H1 (cell line): ENCODE measurements at regions not wholly inside any gene's neighbourhood (a gene's known extent, or its start where the extent isn't known, plus 50 kb on each side); places are given as distances from the start of the nearest gene placed in this dataset.

Source experiments
- CTCF ChIA-PET: fragments of 300-600 bp; sonication (Branson Sonifier 250); formaldehyde crosslinking; loops from one replicate; lab custom pipeline; 2021; ENCODE audit not compliant: partially characterized antibody; lab: Charles Lee
- POLR2A ChIA-PET: fragments of 300-600 bp; sonication (Branson Sonifier 250); formaldehyde crosslinking; loops from one replicate; lab custom pipeline; 2021; ENCODE audit warnings: inconsistent platforms; ENCODE audit not compliant: partially characterized antibody; lab: Charles Lee
- DNase-seq, 2 experiments: peaks; one replicate each; pipeline versions ENCODE4 v3.0.0 to v3.0.0-alpha.2; 2010 to 2022; ENCODE audit warnings: low spot score in 2 of 2, low read depth in 1 of 2, mixed read lengths in 1 of 2
- FAIRE-seq: peaks from 2 replicates; lab custom pipeline; 2011; peaks lifted over from hg19 to GRCh38; lab: Jason Lieb, UNC
- H2AFZ ChIP-seq: 2 replicates; pipeline ENCODE4 v1.8.1; 2012; ENCODE audit warnings: low read length, inconsistent platforms
- H2AK5ac ChIP-seq: 2 replicates; pipeline ENCODE4 v1.6.1; 2013; ENCODE audit warnings: low read depth, low read length
- H2BK120ac ChIP-seq: replicated peaks from 2 replicates; pipeline ENCODE3; 2013; ENCODE audit warnings: low read depth, low read length, inconsistent platforms
- H2BK12ac ChIP-seq: 2 replicates; pipeline ENCODE4 v1.6.1; 2013; ENCODE audit warnings: low read depth, low read length
- H2BK15ac ChIP-seq: 2 replicates; pipeline ENCODE4 v1.6.1; 2013; ENCODE audit warnings: low read length
- H2BK20ac ChIP-seq: 2 replicates; pipeline ENCODE4 v1.6.1; 2013; ENCODE audit warnings: low read length
- H2BK5ac ChIP-seq: 2 replicates; pipeline ENCODE4 v1.6.1; 2013; ENCODE audit warnings: low read depth, low read length
- H3K14ac ChIP-seq: 2 replicates; pipeline ENCODE4 v1.6.1; 2013; ENCODE audit warnings: inconsistent platforms; ENCODE audit not compliant: insufficient read length
- H3K18ac ChIP-seq: 2 replicates; pipeline ENCODE4 v1.6.1; 2013; ENCODE audit warnings: low read length; ENCODE audit errors: extremely low read depth
- H3K23ac ChIP-seq: 2 replicates; pipeline ENCODE4 v1.6.1; 2013; ENCODE audit warnings: inconsistent platforms; ENCODE audit not compliant: insufficient read length
- H3K23me2 ChIP-seq: 2 replicates; pipeline ENCODE4 v1.6.1; 2013; ENCODE audit warnings: low read depth, low read length
- H3K27ac ChIP-seq: 2 replicates; pipeline ENCODE4 v1.6.1; 2011; ENCODE audit warnings: low read depth, low read length, inconsistent platforms
- H3K27me3 ChIP-seq, 4 experiments: replicated peaks in 1 of 4; 1 replicate in 1 of 4; 2 replicates in 3 of 4; pipeline versions ENCODE4 v1.6.1 to v1.8.1; 2011 to 2013; ENCODE audit warnings: low read length in 3 of 4, mild to moderate bottlenecking in 3 of 4, inconsistent platforms in 2 of 4, mixed read lengths in 2 of 4, moderate library complexity in 1 of 4; ENCODE audit not compliant: control insufficient read depth in 3 of 4, insufficient read depth in 3 of 4; ENCODE audit errors: extremely low read depth in 1 of 4
- H3K36me3 ChIP-seq, 4 experiments: 2 replicates each; pipeline versions ENCODE4 v1.6.1 to v1.8.1; 2011 to 2013; ENCODE audit warnings: mild to moderate bottlenecking in 4 of 4, low read length in 3 of 4, moderate library complexity in 2 of 4, control low read depth in 1 of 4, inconsistent platforms in 1 of 4; ENCODE audit not compliant: insufficient read depth in 4 of 4, control insufficient read depth in 2 of 4
- H3K4ac ChIP-seq: replicated peaks from 2 replicates; pipeline ENCODE3; 2013; ENCODE audit warnings: low read length, low read depth, mixed read lengths, inconsistent platforms; ENCODE audit not compliant: insufficient read length
- H3K4me1 ChIP-seq, 4 experiments: replicated peaks in 1 of 4; 1 replicate in 1 of 4; 2 replicates in 3 of 4; pipeline versions ENCODE4 v1.6.1 to v1.8.1; 2011 to 2013; ENCODE audit warnings: low read length in 3 of 4, inconsistent platforms in 2 of 4, mixed read lengths in 1 of 4; ENCODE audit not compliant: insufficient read depth in 4 of 4, control insufficient read depth in 3 of 4
- H3K4me2 ChIP-seq, 2 experiments: 2 replicates each; pipeline versions ENCODE4 v1.6.1 to v1.8.1; 2011 to 2013; ENCODE audit warnings: low read depth in 2 of 2, low read length in 2 of 2, control low read depth in 1 of 2, inconsistent platforms in 1 of 2, mild to moderate bottlenecking in 1 of 2; ENCODE audit not compliant: insufficient read depth in 1 of 2
- H3K4me3 ChIP-seq, 4 experiments: fragments of 200-600, 300-600 bp in 1 of 4; sonication (generic), shearing (Covaris generic), sonication (Bioruptor Twin) in 1 of 4; 2 replicates each; pipeline versions ENCODE4 v1.5.1 to v1.8.1; 2011 to 2016; ENCODE audit warnings: low read length in 4 of 4, low read depth in 3 of 4, control low read depth in 2 of 4, inconsistent platforms in 2 of 4, mild to moderate bottlenecking in 2 of 4, mixed read lengths in 1 of 4, moderate library complexity in 1 of 4; ENCODE audit not compliant: insufficient read depth in 2 of 4; ENCODE audit errors: extremely low read depth in 1 of 4
- H3K56ac ChIP-seq: replicated peaks from 2 replicates; pipeline ENCODE3; 2013; ENCODE audit warnings: low read depth, mild to moderate bottlenecking, mixed read lengths, low read length, inconsistent platforms; ENCODE audit not compliant: insufficient read length
- H3K79me1 ChIP-seq: 2 replicates; pipeline ENCODE4 v1.6.1; 2013; ENCODE audit warnings: low read depth, low read length, control low read depth
- H3K79me2 ChIP-seq, 2 experiments: 2 replicates each; pipeline versions ENCODE4 v1.6.1 to v1.8.1; 2012 to 2013; ENCODE audit warnings: low read length in 2 of 2, mild to moderate bottlenecking in 2 of 2, inconsistent platforms in 1 of 2; ENCODE audit not compliant: insufficient read depth in 2 of 2, control insufficient read depth in 1 of 2
- H3K9ac ChIP-seq, 4 experiments: replicated peaks in 1 of 4; 1 replicate in 1 of 4; 2 replicates in 3 of 4; pipeline versions ENCODE4 v1.6.1 to v1.8.1; 2011 to 2013; ENCODE audit warnings: low read depth in 3 of 4, low read length in 3 of 4, control low read depth in 2 of 4, mild to moderate bottlenecking in 2 of 4, moderate library complexity in 2 of 4, inconsistent platforms in 1 of 4; ENCODE audit errors: extremely low read depth in 1 of 4
- H3K9me3 ChIP-seq, 2 experiments: 2 replicates each; pipeline versions ENCODE4 v1.6.1 to v1.8.1; 2012 to 2013; ENCODE audit warnings: mild to moderate bottlenecking in 2 of 2, moderate library complexity in 2 of 2, control low read depth in 1 of 2, inconsistent platforms in 1 of 2, low read depth in 1 of 2, low read length in 1 of 2, mixed read lengths in 1 of 2; ENCODE audit not compliant: insufficient read depth in 2 of 2
- H4K20me1 ChIP-seq, 2 experiments: replicated peaks in 1 of 2; 2 replicates each; pipeline versions ENCODE3 to v1.8.1; 2011 to 2013; ENCODE audit warnings: inconsistent platforms in 2 of 2, low read length in 2 of 2, mild to moderate bottlenecking in 1 of 2; ENCODE audit not compliant: insufficient read depth in 2 of 2, control insufficient read depth in 1 of 2
- H4K5ac ChIP-seq: 2 replicates; pipeline ENCODE4 v1.6.1; 2013; ENCODE audit warnings: low read length, low read depth, mixed read lengths, inconsistent platforms; ENCODE audit not compliant: insufficient read length
- H4K8ac ChIP-seq: 2 replicates; pipeline ENCODE4 v1.8.0; 2013; ENCODE audit warnings: mild to moderate bottlenecking, moderate library complexity, low read length, inconsistent platforms; ENCODE audit not compliant: insufficient read depth; ENCODE audit errors: extremely low read depth
- H4K91ac ChIP-seq: replicated peaks from 2 replicates; pipeline ENCODE3; 2013; ENCODE audit warnings: low read length, mixed read lengths, inconsistent platforms; ENCODE audit not compliant: insufficient read length
- CHD1 ChIP-seq: IDR thresholded peaks from 2 replicates; pipeline ENCODE4 v1.6.1; 2012; ENCODE audit warnings: low read depth, low read length, improper control_type of control experiment
- TCF12 ChIP-seq: IDR thresholded peaks from 2 replicates; pipeline ENCODE4 v1.6.1; 2011; ENCODE audit warnings: low read depth, mild to moderate bottlenecking, low read length
- WGBS, 2 experiments: shearing (Covaris generic) in 1 of 2; methylation state at CpG; one replicate each; pipeline versions ENCODE4 v1.1.6 to v1.1.7; 2013 to 2015; ENCODE audit warnings: low lambda C conversion rate in 2 of 2, mixed read lengths in 2 of 2, inconsistent platforms in 1 of 2, low coverage in 1 of 2, missing lambda C conversion rate in 1 of 2; ENCODE audit not compliant: insufficient replicate concordance in 2 of 2, insufficient coverage in 1 of 2, insufficient read length in 1 of 2; ENCODE audit errors: extremely low coverage in 1 of 2, missing lambda C conversion rate in 1 of 2; 5-methylcytosine and 5-hydroxymethylcytosine counted together

- Histone ChIP-seq H3K23ac (no peak overlapping the region), H3K9me3 (no peaks in the 10 kb centered on the region), H2AK5ac (no peak overlapping the region), H3K27me3 (no peaks in the 10 kb centered on the region), H3K4me3 (no peak overlapping the region), H2BK15ac (no peak overlapping the region), H4K8ac (no peak overlapping the region), H3K79me2 (no peaks in the 10 kb centered on the region), H3K18ac (no peak overlapping the region), H4K20me1 (no peaks in the 10 kb centered on the region), H2BK120ac (no peak overlapping the region), H3K4ac (no peak overlapping the region), H3K27ac (no peak overlapping the region), H3K14ac (no peak overlapping the region), H4K91ac (no peak overlapping the region), H2BK20ac (no peak overlapping the region), H3K9ac (no peak overlapping the region), H4K5ac (no peak overlapping the region), H3K4me2 (no peak overlapping the region), H3K56ac (no peak overlapping the region), H3K23me2 (no peaks in the 10 kb centered on the region), H2BK5ac (no peak overlapping the region), H3K79me1 (no peaks in the 10 kb centered on the region), H2AFZ (no peak overlapping the region), H3K4me1 (no peaks in the 10 kb centered on the region), H3K36me3 (no peaks in the 10 kb centered on the region), H2BK12ac (no peak overlapping the region)
- TF ChIP-seq CHD1 (no peak), TCF12 (no peak)
- 73% methylated on average over 4 of the region's 5 CpGs; no CpG with 5 or more reads in 1 of the 2 experiments for WGBS, 2 experiments
- FAIRE-seq (no peak), DNase-seq (no peak)
- ChIA-PET POLR2A (no interaction called here), CTCF (interaction anchor here (1.2 to 2.3 kb wide), 3 partner anchors 17 to 203 kb away, joined by 3 to 8 read pairs (median 7); no protein-coding TSS in a partner anchor)
Measured at GRCh38 chr1:62946511-62946910, 162.6 kb downstream of the ATG4C start.
